Sigmoid colon (tissue), 6 donors: ENCODE measurements at regions not wholly inside any gene's neighbourhood (a gene's known extent, or its start where the extent isn't known, plus 50 kb on each side); places are given as distances from the start of the nearest gene placed in this dataset.
"Not testable (repeated sequence)": the region's sequence is repeated elsewhere in the genome, so short reads cannot be mapped to it uniquely, and the experiment has no call there.

Experiments used
- DNase-seq: peaks from one replicate; pipeline ENCODE4 v3.0.0-alpha.2; 2019
- H3K27ac ChIP-seq, 4 donors: fragments of 200-600 bp; sonication (generic); one replicate each; pipeline ENCODE4 v1.5.1; 2016 to 2019; ENCODE audit warnings: mild to moderate bottlenecking in 1 of 4
- H3K27me3 ChIP-seq, 3 donors: fragments of 200-600 bp; sonication (generic); one replicate each; pipeline ENCODE4 v1.5.1; 2019; ENCODE audit warnings: mild to moderate bottlenecking in 1 of 3
- H3K36me3 ChIP-seq, 4 donors: fragments of 200-600 bp; sonication (generic); one replicate each; pipeline ENCODE4 v1.5.1; 2016 to 2019
- H3K4me1 ChIP-seq, 4 donors: fragments of 200-600 bp; sonication (generic); one replicate each; pipeline ENCODE4 v1.5.1; 2017 to 2019
- H3K4me3 ChIP-seq, 4 donors: fragments of 200-600 bp; sonication (generic); one replicate each; pipeline ENCODE4 v1.5.1; 2017 to 2019; ENCODE audit warnings: mild to moderate bottlenecking in 2 of 4, moderate library complexity in 1 of 4
- H3K9me3 ChIP-seq, 4 donors: fragments of 200-600 bp in 3 of 4; sonication (generic) in 3 of 4; one replicate each; pipeline versions ENCODE4 v1.5.1 to v1.6.1; 2013 to 2019
- CTCF ChIP-seq, 4 experiments: fragments of 450-650 bp in 3 of 4; fragments of 200-600 bp in 1 of 4; IDR thresholded peaks; one replicate each; pipeline ENCODE4 v1.5.1; 2016 to 2019; ENCODE audit warnings: antibody characterized with exemption in 4 of 4, mild to moderate bottlenecking in 3 of 4, moderate library complexity in 2 of 4
- EP300 ChIP-seq, 4 donors: sonication (generic); formaldehyde crosslinking; IDR thresholded peaks; one replicate each; pipeline ENCODE4 v1.6.1; 2017; ENCODE audit warnings: antibody characterized with exemption in 4 of 4
- POLR2A ChIP-seq, 2 donors: fragments of 450-650 bp; IDR thresholded peaks; one replicate each; pipeline ENCODE4 v1.6.1; 2016; ENCODE audit warnings: antibody characterized with exemption in 2 of 2, mild to moderate bottlenecking in 2 of 2, moderate library complexity in 2 of 2
- POLR2AphosphoS5 ChIP-seq, 4 donors: sonication (generic); formaldehyde crosslinking; IDR thresholded peaks; one replicate each; pipeline ENCODE4 v1.6.1; 2017; ENCODE audit warnings: antibody characterized with exemption in 4 of 4
- WGBS, 2 donors: extraction: QIAGEN DNeasy Blood & Tissue Kit; methylation state at CpG; one replicate each; pipeline ENCODE4 v1.1.7; 2013; 5-methylcytosine and 5-hydroxymethylcytosine counted together
- intact Hi-C: fragments of 100-400 bp; cut with DNase I; formaldehyde crosslinking; loops from one replicate; pipeline ENCODE4 v1.15.1; 2023
- donor health status: healthy with polysubstance abuse.
- donor health status: healthy.

- no peaks in the 10 kb centered on the region for H3K4me1 ChIP-seq
- 53 to 72% methylated on average over 3 of the region's 3 CpGs for WGBS, 2 donors
- intact Hi-C loops, result no loop called here
- DNase-seq, result no peak
- H3K27me3 ChIP-seq, result no peaks in the 10 kb centered on the region
- H3K9me3 ChIP-seq, result no peaks in the 10 kb centered on the region
- H3K36me3 ChIP-seq, result no peaks in the 10 kb centered on the region
- no peak overlapping the region for H3K27ac ChIP-seq
- TF ChIP-seq POLR2A (IDR thresholded peaks at IDR 0.05), result no peak
- TF ChIP-seq CTCF (IDR thresholded peaks at IDR 0.05), result no peak
- no peak for TF ChIP-seq EP300 (IDR thresholded peaks at IDR 0.05)
- no peak for TF ChIP-seq POLR2AphosphoS5 (IDR thresholded peaks at IDR 0.05)
- no peak overlapping the region for H3K4me3 ChIP-seq
These were observed 239.3 kb upstream of the PLPP4 start for GRCh38 chr10:120217736-120218135.

GRCh38 chr10:120221873-120222485 lies 235.0 kb upstream of the PLPP4 start:
- 55 to 58% methylated on average over 4 of the region's 4 CpGs for WGBS, 2 donors
- no peak for TF ChIP-seq POLR2A (IDR thresholded peaks at IDR 0.05)
- no peak for TF ChIP-seq POLR2AphosphoS5 (IDR thresholded peaks at IDR 0.05)
- TF ChIP-seq CTCF (IDR thresholded peaks at IDR 0.05), result no peak
- no peak for TF ChIP-seq EP300 (IDR thresholded peaks at IDR 0.05)

GRCh38 chr10:120229641-120230040 lies 227.4 kb upstream of the PLPP4 start:
- H3K36me3 ChIP-seq, result no peaks in the 10 kb centered on the region
- no peak for DNase-seq
- 43 to 83% methylated on average over 4 of the region's 4 CpGs for WGBS, 2 donors
- no peaks in the 10 kb centered on the region for H3K9me3 ChIP-seq
- H3K4me3 ChIP-seq, result no peak overlapping the region
- H3K27ac ChIP-seq, result no peak overlapping the region
- TF ChIP-seq CTCF (IDR thresholded peaks at IDR 0.05) (no peak), POLR2A (IDR thresholded peaks at IDR 0.05) (no peak), POLR2AphosphoS5 (IDR thresholded peaks at IDR 0.05) (no peak), EP300 (IDR thresholded peaks at IDR 0.05) (no peak)
- no peaks in the 10 kb centered on the region for H3K27me3 ChIP-seq
- H3K4me1 ChIP-seq, result no peaks in the 10 kb centered on the region
- intact Hi-C loops, result no loop called here

More at GRCh38 chr10:120221873-120222485, 235.0 kb upstream of the PLPP4 start:
- Histone ChIP-seq H3K4me3 (no peak overlapping the region), H3K4me1 (no peaks in the 10 kb centered on the region), H3K27me3 (no peaks in the 10 kb centered on the region), H3K9me3 (no peaks in the 10 kb centered on the region), H3K36me3 (no peaks in the 10 kb centered on the region), H3K27ac (no peak overlapping the region)
- no peak for DNase-seq
- intact Hi-C loops, result no loop called here

GRCh38 chr10:120239695-120240094 lies 217.3 kb upstream of the PLPP4 start:
- H3K36me3 ChIP-seq, H3K4me1 ChIP-seq, H3K9me3 ChIP-seq, intact Hi-C loops, DNase-seq, H3K4me3 ChIP-seq, H3K27me3 ChIP-seq, H3K27ac ChIP-seq: not testable (repeated sequence)
- WGBS, 2 donors, result 26 to 59% methylated on average over 12 of the region's 12 CpGs

GRCh38 chr10:120251821-120252442 lies 205.1 kb upstream of the PLPP4 start:
- no peak for DNase-seq
- 80 to 84% methylated on average over 13 of the region's 13 CpGs for WGBS, 2 donors
- H3K4me3 ChIP-seq, result no peak overlapping the region
- no peaks in the 10 kb centered on the region for H3K36me3 ChIP-seq
- TF ChIP-seq EP300 (IDR thresholded peaks at IDR 0.05), result no peak
- TF ChIP-seq POLR2AphosphoS5 (IDR thresholded peaks at IDR 0.05), result no peak
- no peak for TF ChIP-seq CTCF (IDR thresholded peaks at IDR 0.05)
- TF ChIP-seq POLR2A (IDR thresholded peaks at IDR 0.05), result no peak
- H3K4me1 ChIP-seq, result no peaks in the 10 kb centered on the region
- no peaks in the 10 kb centered on the region for H3K9me3 ChIP-seq
- intact Hi-C loops, result no loop called here
- no peaks in the 10 kb centered on the region for H3K27me3 ChIP-seq
- H3K27ac ChIP-seq, result no peak overlapping the region
